Kidney glomerular epithelial cell (primary cell): ENCODE measurements at regions not wholly inside any gene's neighbourhood (a gene's known extent, or its start where the extent isn't known, plus 50 kb on each side); places are given as distances from the start of the nearest gene placed in this dataset.
"Not testable (repeated sequence)": the region's sequence is repeated elsewhere in the genome, so short reads cannot be mapped to it uniquely, and the experiment has no call there.

Source experiments
- DNase-seq: peaks from one replicate; lab custom pipeline; 2025; lab: John Stamatoyannopoulos, UW

DNA sequence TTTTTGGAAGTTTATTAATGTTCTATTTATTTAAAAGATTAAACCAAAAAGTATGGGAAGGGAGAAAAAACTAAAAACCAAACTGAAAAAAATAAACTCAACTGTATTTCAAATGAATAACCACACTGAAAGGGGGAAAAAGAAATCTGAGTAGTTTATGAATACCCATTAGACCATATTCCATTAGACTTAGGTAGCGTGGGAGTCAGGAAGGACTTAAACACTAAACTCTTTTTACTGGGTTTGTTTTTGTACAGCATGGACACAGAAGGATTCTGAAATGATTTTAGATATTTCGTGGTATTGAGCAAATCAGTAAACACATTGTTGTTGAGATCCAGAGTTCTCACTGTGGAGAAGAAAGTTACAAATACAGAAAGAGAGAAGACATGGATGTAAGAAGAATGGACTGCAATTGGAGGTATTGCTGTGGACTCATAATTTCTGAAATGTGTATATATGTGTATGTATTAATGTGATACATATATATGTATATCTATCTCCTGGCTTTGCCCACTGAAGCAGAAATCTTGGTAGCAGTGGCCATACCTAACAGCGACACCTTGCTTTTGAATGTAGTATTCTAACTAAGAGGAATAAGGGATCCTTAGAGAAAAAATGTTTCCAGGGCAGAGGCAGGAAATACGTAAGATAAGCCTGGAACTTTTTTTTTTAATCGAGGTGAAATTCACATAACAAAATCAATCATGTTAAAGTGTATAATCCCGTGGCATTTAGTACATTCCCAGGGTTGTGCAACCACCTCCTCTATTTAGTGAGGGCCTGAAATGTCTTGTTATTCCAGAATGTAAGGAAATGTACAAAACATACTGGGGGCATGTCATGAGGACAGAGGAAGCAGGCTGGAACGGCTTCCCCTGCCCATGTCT lies 228.8 kb downstream of the SMARCA2 start:
- no peak for DNase-seq

DNA sequence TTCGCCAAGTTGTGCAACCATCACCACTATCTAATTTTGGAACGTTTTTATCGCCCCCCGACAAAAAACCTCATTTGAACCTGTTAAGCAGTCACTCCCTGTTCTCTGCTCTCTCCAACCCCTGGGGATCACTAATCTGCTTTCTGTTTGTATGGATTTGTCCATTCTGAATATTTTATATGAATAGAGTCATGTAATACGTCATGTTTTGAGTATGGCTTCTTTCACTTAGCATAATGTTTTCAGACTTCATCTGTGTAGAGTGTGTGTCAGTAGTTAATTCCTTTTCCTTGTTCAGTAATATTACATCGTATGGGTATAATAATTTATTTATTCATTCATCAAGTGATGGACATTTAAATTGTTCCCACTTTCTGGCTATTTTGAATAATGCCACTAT lies 232.2 kb downstream of the SMARCA2 start:
- no peak for DNase-seq

DNA sequence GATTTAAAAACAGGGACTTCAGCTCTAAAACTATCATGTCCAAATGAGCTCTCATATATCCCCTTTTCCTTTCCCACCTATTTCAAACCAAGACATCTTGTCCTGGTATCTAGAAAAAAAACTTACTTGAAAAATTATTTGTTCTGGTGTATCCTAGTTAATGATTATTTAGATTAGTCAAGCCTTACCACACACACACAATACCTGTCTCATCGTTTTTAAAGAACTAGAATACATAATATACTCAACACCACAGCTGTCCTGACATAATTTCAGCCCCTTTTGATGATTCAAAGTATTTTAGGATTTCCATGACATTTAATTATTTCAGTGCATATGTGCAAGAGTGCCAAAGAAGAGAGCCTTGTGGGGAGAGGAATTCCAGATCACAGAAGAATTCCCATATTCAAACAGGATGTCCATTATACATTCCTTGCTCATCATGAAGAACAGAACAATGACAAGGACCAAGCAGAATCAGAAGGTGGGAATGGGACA lies 233.7 kb downstream of the SMARCA2 start:
- peak; percentile 67 for DNase-seq

DNA sequence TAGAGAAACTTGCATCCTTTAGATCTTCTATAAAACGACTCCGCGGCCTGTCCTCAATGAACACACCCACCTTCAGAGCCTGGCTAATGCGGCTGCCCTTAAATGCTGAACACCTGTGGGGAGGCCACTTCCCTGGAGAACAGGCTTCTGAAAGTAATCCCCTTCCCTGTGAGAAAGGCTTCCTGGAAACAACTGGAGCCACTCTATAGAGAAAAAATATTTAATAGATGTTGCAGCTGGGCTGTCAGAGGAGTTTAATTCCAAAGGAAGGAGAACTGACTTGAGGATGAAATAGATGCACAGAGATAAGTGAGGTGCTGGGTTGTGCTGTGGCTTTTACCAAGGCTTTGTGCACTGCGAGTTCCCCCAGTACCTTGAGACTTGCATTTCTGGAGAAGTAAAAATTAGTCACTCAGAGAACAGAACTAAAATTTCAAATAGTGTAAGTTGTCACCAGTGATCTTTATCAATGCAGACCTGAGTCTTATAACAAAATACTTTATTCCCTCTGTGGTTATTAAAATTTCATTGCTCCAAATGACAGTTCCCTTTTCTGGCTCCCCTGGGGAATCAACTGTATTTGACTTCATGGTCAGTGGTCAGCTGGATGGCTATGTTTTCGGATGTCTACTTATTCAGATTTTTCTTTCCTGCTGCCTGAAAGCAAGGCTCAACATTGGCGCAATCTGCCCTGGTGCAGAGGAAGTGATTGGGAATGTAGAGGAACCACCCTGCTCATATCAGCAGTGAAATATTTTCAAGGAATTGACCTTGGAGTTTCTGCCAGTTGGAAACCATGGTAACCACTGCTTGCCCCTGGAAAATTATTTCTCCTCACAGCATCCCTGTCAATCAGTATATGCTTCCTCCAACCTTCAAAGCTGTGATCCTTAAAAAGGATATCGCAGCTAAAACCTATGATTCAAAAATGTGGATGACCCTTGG lies 238.8 kb downstream of the SMARCA2 start:
- DNase-seq = no peak

DNA sequence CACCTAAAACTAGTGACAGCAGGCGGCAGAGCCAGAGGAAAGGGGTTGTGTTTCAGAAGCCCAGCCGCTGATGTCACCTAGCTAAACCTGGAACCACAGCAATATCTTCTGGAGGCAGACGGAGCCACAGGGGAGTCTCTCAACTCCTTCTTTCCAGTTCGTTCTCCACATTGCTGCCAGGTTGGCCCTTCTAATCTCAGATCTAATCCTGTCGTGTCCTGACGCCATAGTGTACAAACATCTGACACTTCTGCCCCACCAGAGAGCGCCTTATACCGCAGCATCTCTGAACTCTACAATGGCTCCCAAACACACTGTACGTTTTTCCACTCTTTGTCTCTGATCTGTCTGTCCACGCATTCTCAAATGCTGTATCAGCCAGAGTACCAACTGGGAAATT lies 240.0 kb downstream of the SMARCA2 start:
- no peak for DNase-seq

DNA sequence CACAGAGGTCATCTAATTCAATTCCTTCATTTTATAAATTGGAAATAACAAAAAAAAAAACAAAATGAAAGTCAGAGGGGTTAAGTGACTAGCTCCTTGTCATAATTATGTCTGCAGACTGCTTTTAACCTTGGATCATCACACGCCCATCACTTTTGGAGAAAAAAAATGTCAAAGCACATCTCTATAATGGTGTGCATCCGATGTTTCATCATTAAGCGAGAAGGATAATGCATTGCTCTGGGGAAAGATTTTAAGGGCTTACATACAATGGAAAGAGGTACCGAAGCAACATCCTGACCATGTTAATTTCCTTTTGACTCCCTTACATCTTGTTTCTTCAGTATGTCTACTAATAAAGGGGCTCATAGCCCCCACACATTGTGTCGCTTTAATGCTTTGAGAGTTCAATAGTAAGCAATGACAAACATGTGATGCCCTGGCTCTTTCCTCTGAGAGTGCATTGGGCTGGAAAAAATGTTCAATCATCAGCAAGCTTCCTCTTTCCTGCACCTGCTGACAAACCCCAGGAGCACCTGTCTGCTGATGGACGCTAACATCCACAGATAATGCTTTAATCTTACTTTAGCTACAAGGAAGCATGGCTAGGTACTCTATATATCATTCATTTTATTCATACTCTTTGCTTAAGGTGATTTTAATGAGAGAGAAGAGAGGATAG lies 242.2 kb downstream of the SMARCA2 start:
- DNase-seq = no peak

DNA sequence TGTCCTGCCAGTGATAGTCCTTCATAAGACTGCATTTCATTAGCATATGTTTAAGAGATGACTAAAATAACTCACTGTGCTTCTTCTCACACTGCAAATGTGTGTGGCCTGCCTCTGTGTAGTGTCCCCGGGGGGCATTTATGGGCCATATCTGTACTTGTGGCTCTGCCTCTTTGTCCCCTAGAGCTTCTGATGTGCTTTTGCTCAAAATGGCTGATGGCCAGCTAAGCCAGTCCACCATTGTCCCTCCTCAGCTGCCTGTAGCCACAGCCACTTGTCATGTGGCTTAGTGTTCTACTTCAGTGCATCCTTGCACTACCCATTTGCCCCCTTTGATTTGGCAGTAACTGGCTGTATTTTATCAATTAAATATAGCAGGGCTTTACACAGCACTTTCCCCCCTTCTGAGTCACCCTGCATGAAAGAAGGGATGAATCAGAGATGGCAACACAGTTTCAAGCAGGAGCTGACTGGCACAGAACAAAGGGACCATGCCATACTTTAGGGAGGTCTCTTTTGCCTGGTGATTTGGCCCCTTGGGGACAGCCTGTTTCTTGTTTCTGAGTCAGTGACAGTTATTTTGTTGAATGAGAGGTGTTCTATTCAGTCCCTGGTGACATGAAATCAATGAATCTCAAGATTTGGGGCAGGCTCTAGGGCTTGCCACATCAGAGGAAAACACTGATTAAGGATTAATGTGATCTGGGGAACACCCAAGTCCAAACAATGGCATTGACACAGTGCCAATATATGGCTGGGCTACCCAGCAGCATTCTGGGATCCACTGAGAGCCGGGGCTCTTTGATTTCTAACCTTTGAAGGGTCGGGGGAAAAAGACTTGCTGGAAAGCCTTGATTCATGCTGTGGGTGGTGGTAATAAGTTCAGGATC lies 245.5 kb downstream of the SMARCA2 start:
- peak; percentile 71 for DNase-seq

DNA sequence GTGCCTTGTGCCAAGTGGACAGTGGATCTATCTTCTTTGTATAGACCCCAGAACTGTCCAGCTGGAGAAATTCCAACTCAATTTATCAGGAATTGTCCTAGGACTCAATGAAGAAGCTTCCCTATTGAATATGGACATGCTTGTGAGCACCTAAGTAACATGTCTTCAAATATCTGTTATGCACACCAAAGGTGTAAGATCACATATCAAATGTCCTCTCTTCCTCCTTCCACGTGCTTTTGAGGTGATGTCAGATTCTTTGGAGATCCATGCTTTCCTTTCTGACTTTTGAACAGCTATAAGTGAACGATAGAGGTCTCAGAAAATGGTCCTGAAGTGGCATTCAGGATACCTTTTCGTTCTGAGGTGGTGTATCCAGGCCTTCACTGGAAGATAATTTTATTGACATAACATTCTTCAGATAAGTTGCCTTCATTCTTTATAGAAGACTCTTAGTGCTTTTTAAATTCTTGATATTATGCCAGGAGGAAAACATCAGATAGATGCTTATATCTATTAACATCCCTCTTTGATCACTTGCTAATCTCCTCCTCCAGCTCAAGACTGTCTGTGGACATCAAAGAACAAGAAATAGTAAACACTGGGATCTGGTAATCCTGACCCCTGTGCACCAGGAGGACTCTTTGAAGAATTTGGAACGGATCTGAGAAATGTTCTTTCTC lies 246.4 kb downstream of the SMARCA2 start:
- no peak for DNase-seq

DNA sequence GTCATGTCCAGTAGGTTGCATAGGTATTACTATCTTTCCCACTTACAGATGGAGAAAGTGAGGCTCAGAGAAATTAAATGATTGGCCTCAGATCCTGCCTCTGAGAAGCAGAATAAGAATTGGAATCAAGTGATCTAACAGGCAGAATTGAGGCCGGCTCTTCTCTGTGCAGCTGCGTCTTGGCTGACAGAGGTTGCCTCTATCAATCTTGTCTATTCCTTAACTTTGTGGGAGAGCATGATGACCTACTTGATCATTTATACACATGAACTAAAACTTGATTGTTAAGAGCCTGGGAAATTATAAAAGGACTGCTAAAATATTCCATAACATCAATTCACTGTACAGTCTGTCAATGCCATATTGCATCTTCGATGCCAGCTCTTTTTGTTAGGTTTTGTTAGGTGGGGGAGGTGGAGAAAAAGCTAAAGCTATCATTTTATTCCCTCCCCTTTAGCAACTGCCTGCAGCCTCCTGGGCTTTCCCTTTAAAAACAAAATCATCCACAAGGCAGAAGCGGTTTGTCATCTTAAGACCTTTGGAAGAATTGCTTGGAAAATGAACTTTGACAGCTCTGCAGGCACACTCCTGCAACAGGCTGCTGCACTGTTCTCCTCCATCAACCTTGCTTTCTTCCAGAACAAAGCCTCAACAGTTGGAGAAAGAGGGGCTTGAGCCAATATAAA lies 247.4 kb downstream of the SMARCA2 start:
- peak; percentile 33 for DNase-seq

DNA sequence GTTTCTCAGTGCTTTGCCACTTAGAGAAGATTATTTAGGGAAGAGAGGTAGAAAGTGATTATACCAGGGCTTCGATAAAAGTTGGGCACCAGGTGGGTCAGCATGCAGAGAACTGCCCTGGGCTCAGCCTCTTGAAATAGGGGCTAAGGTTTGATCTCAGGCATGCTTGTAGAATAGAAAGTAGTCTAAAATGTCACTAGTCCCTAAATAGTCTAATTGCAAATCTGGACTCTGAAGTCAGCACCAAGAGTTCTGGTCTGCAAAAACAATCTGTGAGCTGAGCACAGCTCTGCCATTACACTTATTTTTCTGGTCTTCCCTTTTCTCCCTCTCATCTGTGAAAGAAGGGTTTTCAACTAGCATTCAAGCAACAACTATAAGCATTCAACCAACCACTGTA lies 248.0 kb downstream of the SMARCA2 start:
- DNase-seq = no peak

DNA sequence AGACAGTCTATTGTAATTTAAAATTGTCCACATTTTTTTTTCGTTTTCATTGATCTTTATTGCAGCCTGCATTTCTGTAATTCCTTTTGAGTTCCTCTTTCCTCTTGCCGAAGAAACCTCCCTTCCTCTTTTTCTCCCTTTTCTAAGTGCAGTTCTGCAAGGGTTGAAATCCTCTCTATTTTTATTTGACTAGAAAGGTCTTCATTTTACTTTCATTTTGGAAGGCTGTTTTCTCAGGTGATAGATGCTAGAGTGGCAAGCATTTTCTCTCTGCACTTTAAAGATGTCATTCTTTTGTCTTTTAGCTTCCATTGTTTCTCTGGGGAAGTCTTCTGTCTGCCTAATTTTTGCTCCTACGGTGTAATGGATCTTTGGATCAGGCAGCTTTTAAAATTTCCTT lies 248.5 kb downstream of the SMARCA2 start:
- DNase-seq = no peak

DNA sequence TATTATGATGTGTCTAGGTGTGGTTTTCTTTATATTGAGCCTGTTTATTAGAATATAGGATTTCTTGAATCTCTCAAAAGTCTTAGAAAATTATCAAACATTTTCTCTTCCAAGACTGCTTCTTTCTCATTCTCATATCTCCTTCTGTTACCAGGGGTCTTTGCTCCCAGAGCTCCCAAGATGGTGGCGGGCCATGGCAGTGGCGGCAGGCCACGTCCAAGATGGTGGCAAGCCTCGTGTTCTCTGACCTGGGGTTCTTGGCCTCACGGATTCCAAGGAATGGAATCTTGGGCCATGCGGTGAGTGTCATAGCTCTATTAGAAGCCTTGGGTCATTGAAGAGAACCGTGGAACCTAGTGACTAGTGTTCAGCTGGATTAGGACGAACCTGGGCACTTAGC lies 248.9 kb downstream of the SMARCA2 start:
- no peak for DNase-seq

DNA sequence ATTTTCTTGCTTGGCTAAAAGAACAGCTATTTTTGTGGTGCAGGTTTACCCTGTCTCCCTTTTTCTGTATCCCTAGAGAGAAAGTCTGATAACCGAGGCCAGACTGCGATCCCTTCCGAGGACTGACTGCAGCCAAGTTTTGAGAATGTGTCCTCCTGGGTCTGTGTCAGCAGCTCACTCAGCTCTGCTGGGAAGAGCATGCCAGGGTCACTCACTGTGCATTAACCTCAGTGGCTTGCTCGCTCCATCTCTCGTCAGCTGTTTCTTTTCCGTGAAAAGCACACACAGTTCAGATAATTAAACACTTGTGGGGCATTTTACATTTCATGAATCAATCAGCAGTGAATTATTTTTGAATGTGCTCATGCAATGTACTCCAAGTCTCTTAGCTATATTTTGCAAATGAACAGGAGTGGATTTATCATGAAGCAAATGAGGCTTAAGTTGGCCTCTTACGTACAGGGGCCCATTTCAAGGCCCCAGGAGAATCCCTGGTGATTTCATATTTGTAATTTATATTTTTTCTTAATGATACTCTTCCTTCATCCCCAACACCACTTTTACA lies 252.1 kb downstream of the SMARCA2 start:
- DNase-seq = no peak

DNA sequence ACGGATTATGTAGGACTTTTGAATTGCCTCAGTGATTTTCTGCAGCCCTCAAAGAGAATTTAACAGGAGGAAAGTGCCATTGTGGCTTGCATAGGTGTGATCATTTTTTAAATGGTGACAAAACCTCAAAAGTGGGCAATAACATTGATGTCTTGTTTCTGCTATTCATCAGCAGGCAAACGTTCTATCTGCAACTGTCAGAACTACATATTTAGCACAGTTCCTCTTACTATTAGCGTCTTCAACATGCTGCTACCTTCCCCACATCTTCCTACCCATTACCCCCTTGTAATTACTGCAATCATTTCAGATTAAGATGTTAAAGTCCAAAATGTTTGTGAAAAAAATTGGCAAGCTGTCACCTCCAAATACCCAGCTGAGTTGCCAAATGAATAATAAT lies 254.6 kb downstream of the SMARCA2 start:
- no peak for DNase-seq

DNA sequence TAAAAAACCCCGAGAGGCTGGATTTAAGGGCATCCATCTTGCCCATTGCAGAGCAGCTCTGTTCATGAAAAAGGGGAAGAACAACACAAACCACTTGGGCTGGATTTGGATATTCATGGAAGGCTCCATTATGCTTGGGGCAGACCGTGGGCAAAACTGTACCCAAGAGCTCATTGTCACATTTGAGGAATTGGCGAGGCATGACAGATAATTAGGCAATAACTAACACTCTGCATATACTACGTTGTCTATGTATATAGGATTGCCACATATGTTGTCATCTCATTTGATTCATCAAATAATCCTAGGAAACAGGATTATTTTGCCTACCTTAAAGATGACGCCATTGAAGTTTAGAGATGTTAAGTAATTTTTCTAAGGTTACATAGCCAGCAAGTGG lies 255.4 kb downstream of the SMARCA2 start:
- no peak for DNase-seq

DNA sequence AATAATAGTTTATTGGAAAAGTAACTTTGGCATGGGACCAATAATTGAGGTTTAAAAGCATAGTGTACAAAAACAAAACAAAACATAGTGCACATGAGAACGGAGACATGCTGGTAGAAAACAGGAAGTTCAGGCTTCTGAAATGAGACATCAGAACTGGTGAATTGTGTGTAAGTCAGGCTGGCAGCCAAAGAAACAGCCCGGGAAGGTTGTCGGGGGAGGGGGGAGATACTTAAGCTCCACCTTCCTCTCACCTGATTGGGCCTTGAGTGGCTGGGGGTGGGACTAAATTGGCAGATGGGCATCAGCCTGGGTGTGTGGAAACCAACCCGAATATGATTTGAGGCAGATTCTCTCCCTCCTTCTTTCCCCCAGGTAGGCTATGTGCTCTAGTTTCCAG lies 256.3 kb downstream of the SMARCA2 start:
- DNase-seq = no peak

DNA sequence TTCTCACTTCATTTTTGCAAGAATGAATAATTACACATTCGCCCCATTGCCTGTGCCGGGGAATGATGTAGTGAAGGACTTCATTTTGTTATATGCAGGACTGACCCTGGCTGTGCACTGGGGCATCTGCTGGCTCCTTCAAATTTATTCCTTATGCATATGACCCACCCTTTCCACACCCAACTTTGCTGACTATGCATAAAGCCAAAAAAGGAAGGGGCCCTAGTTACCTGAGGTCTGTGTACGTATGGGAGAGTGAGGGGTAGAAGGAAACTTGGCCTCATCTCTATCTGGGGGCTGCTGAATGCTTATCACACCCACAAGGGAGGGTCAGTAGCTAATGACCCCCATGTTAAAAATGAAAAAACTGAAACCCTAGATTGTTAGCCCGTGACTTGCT lies 259.6 kb downstream of the SMARCA2 start:
- no peak for DNase-seq

DNA sequence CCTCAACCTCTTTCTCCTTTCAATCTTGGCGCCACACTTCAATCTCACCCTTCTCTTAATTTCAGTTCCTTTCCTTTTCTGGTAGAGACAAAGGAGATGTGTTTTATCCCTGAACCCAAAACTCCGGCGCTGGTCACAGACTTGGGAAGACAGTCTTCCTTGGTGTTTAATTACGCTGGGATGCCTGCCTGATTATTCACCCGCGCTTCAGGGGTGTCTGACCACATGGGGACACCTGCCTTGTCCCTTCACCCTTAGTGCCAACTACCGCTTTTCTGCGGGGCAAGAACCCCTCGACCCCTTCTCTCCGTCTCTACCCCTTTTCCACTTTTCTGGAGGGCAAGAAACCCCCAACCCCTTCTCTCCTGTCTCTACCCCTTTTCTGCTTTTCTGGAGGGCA lies 261.1 kb downstream of the SMARCA2 start:
- no peak for DNase-seq

DNA sequence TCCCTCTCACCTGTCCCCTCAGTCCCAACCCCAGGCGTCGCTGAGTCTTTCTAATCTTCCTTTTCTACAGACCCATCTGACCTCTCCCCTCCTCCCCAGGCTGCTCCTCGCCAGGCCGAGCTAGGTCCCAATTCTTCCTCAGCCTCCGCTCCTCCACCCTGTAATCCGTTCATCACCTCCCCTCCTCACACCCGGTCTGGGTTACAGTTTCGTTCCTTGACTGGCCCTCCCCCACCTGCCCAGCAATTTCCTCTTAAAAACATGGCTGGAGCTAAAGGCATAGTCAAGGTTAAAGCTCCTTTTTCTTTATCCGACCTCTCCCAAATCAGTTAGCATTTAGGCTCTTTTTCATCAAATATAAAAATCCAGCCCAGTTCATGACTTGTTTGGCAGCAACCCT lies 262.0 kb downstream of the SMARCA2 start:
- DNase-seq = not testable (repeated sequence)

DNA sequence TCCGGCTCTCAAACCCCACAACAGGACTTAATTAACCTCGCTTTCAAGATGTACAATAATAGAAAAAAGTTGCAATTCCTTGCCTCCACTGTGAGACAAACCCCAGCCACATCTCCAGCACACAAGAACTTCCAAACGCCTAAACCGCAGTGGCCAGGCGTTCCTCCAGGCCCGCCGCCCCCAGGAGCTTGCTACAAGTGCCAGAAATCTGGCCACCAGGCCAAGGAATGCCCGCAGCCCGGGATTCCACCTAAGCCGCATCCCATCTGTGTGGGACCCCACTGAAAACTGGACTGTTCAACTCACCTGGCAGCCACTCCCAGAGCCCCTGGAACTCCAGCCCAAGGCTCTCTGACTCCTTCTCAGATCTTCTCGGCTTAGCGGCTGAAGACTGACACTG lies 262.5 kb downstream of the SMARCA2 start:
- DNase-seq = not testable (repeated sequence)
